RWPE1 (cell line): ENCODE measurements at regions not wholly inside any gene's neighbourhood (a gene's known extent, or its start where the extent isn't known, plus 50 kb on each side); places are given as distances from the start of the nearest gene placed in this dataset.
"Not testable (repeated sequence)": the region's sequence is repeated elsewhere in the genome, so short reads cannot be mapped to it uniquely, and the experiment has no call there.

Source experiments
- CTCF ChIA-PET: fragments of 350-600 bp; sonication (Branson Sonifier 250); formaldehyde crosslinking; extraction: SDS; loops from one replicate; lab custom pipeline; 2021; lab: Yijun Ruan, JAX
- POLR2A ChIA-PET: fragments of 400-600 bp; formaldehyde crosslinking; extraction: SDS; loops from one replicate; lab custom pipeline; 2020; ENCODE audit warnings: antibody characterized with exemption; ENCODE audit not compliant: low non-redundant PET; lab: Yijun Ruan, JAX
- DNase-seq: peaks from one replicate; pipeline ENCODE4 v3.0.0; 2012; ENCODE audit warnings: low spot score
- H3K27ac ChIP-seq: fragments of 450-650 bp; 2 replicates; pipeline ENCODE4 v1.5.1; 2017
- TF ChIP-seq, protein P1 (sequence below): fragments of 450-650 bp; conservative IDR thresholded peaks from 2 replicates; pipeline ENCODE4 v1.5.1; 2017; ENCODE audit warnings: low read depth, mild to moderate bottlenecking

DNA sequence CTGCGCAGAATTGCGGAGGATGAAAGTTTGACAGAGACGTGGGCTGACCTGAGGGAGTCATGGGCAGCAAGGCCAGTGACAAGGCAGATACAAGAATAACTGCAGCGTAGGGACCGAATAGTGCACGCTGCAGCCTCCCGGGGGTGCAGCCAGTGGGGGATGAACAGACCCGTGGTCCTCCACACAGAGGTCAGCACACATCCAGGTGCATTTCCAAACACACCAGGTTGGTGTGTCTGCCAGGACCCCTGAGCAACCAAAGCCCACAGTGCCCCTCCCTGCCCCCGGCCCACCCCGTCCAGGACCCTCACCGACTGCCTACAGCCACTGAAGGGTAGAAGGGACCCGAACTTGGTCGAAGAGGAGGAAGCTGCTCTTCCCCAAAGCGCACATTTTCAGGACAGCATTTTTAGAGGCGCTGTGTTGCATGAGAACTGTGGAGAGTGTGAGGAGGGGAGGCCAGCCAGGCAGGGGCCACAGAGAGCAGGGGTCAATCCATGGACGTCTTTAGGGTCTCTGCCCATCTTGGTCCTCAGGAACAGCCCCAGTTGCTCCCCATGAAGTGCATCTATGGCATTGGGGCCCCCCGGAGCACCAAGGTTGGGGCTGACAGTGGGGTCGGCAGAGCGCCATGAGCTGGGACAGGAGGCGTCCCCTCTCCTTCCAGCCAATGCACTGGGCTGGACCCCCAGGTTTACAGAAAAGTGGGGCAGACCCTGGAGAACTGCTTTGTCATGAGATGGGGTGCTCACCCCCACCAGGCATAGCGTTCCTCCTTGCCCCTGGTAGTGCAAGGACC is 157.8 kb upstream of the AFDN start:
- CTCF ChIA-PET = no interaction called here
- DNase-seq = no peak
- TF ChIP-seq, protein P1, sequence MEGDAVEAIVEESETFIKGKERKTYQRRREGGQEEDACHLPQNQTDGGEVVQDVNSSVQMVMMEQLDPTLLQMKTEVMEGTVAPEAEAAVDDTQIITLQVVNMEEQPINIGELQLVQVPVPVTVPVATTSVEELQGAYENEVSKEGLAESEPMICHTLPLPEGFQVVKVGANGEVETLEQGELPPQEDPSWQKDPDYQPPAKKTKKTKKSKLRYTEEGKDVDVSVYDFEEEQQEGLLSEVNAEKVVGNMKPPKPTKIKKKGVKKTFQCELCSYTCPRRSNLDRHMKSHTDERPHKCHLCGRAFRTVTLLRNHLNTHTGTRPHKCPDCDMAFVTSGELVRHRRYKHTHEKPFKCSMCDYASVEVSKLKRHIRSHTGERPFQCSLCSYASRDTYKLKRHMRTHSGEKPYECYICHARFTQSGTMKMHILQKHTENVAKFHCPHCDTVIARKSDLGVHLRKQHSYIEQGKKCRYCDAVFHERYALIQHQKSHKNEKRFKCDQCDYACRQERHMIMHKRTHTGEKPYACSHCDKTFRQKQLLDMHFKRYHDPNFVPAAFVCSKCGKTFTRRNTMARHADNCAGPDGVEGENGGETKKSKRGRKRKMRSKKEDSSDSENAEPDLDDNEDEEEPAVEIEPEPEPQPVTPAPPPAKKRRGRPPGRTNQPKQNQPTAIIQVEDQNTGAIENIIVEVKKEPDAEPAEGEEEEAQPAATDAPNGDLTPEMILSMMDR = no peak
- POLR2A ChIA-PET = no interaction called here
- no peak overlapping the region for H3K27ac ChIP-seq

DNA sequence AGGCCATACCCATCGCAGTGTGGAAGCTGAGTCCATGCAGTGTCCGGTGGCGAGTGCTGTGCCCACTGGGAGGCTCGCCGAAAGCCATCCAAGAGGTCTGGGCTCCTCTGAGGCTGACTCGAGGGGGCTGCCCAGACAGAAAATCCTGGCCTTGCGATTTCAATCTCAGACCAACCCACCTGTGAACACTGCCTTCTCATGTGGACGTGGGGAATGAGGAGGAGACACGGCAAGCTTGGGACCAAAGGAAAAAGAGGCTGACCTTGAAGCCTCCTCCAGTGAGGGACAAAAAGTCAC is 157.2 kb upstream of the AFDN start:
- CTCF ChIA-PET = no interaction called here
- POLR2A ChIA-PET = no interaction called here
- no peak for DNase-seq
- TF ChIP-seq, protein P1 = no peak
- H3K27ac ChIP-seq = no peak overlapping the region

DNA sequence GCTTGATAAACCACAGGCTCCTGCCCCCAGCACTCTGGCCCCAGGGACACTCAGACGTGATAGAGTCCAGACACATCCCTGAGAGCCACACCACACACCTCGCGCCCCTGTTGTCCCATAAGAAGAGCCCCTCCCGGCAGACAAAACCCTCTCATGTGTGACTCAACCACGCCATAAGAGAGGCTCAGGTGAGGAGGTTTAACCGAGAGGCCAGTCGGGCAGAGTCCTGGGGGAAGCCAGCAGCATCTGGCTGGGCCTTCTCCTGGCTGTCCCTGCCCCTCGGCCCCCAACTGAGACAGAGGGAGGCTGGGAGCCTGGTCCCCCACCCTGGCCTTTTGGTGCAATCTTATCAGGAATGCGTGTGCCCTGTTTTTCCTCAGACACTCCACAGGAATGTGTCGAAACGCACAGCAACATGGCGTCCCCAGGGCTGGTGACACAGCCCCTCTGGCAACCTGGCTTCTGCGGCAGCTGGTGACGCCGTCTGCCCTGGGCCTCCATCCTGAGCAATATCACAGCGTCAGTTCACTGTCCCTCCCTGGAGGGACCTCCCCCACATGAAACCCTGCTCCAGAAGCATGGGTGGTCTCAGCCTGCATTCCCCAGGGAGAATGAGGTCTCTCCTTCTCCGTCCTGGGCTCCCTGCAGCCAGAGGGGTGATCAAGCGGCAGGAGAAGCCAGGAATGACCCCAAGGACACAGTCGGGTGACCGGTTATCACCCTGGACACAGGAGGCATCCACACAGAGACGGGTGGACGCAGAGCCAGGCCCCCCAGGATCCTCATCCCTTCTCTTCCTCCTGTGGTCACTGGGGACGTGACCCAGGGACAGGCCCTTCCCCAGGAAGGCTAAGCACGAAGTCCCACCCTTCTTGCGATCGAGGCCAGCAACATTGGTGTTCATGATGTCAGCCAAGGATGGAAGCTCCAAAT is 156.6 kb upstream of the AFDN start:
- DNase-seq = no peak
- ChIA-PET POLR2A (no interaction called here), CTCF (no interaction called here)
- TF ChIP-seq, protein P1 = no peak
- H3K27ac ChIP-seq = no peak overlapping the region

DNA sequence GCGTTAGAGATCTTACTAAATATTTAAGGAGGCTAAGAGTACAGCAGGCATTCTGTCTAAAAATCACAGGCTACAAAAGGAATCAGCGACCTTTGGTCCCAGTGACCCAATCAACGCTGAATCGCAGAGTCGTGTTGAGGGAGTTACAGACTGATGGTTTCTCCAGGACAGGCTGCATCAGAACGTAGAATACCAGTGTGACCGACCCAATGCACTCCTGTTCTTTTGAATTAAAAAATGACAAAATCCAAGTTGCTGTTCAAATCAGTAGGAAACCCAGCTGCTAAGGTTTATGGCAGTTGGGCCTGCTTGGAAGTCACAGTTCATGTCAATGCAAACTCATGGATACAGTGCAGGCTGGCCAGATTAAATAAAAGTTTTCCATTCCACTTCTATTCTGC is 155.8 kb upstream of the AFDN start:
- DNase-seq = no peak
- TF ChIP-seq, protein P1 = no peak
- POLR2A ChIA-PET = no interaction called here
- H3K27ac ChIP-seq = no peak overlapping the region
- CTCF ChIA-PET = no interaction called here

DNA sequence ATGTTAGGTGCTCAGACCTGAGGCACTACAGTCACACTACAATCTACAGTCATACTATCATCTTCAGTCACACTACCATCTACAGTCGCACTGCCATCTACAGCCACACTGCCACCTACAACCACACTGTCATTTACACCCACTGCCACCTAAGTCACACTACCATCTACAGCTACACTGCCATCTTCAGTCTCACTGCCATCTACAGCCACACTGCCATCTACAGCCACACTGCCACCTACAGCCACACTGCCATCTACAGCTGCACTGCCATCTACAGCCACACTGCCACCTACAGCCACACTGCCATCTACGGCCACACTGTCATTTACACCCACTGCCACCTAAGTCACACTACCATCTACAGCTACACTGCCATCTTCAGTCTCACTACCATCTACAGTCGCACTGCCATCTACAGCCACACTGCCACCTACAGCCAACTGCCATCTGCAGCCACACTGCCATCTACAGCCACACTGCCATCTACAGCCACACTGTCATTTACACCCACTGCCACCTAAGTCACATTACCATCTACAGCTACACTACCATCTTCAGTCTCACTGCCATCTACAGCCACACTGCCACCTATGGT is 155.2 kb upstream of the AFDN start:
- POLR2A ChIA-PET, H3K27ac ChIP-seq, DNase-seq, CTCF ChIA-PET: not testable (repeated sequence)

DNA sequence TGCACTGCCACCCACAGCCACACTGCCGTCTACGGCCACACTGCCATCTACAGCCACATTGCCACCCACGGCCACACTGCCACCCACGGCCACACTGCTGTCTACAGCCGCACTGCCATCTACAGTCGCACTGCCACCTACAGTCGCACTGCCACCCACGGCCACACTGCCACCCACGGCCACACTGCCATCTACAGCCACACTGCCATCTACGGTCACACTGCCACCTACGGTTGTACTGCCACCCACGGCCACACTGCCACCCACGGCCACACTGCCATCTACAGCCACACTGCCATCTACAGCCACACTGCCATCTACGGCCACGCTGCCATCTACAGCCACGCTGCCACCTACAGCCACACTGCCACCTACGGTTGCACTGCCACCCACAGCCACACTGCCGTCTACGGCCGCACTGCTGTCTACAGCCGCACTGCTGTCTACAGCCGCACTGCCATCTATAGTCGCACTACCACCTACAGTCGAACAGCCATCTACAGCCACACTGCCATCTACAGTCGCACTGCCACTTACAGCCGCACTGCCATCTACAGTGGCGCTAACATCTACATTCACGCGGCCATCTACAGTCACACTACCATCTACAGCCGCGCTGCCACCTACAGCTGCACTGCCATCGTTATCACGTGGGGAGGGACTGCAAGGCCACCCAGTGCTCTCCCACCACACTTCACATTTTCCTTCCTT is 154.6 kb upstream of the AFDN start:
- ChIA-PET CTCF (no interaction called here), POLR2A (no interaction called here)
- TF ChIP-seq, protein P1 = no peak
- H3K27ac ChIP-seq = no peak overlapping the region
- DNase-seq = no peak
